Skin epidermis (tissue), 12 donors: ENCODE measurements at regions not wholly inside any gene's neighbourhood (a gene's known extent, or its start where the extent isn't known, plus 50 kb on each side); places are given as distances from the start of the nearest gene placed in this dataset.

Source experiments
- H3K27ac ChIP-seq, 21 experiments: fragments of 200-600 bp; sonication (generic) in 11 of 21; one replicate each; pipeline ENCODE4 v1.5.0; 2020; ENCODE audit warnings: mild to moderate bottlenecking in 3 of 21, inconsistent platforms in 2 of 21, moderate library complexity in 2 of 21
- H3K4me3 ChIP-seq, 7 experiments: fragments of 200-600 bp; sonication (generic) in 2 of 7; one replicate each; pipeline ENCODE4 v1.5.0; 2020; ENCODE audit warnings: inconsistent platforms in 2 of 7, mild to moderate bottlenecking in 2 of 7, moderate library complexity in 1 of 7

DNA sequence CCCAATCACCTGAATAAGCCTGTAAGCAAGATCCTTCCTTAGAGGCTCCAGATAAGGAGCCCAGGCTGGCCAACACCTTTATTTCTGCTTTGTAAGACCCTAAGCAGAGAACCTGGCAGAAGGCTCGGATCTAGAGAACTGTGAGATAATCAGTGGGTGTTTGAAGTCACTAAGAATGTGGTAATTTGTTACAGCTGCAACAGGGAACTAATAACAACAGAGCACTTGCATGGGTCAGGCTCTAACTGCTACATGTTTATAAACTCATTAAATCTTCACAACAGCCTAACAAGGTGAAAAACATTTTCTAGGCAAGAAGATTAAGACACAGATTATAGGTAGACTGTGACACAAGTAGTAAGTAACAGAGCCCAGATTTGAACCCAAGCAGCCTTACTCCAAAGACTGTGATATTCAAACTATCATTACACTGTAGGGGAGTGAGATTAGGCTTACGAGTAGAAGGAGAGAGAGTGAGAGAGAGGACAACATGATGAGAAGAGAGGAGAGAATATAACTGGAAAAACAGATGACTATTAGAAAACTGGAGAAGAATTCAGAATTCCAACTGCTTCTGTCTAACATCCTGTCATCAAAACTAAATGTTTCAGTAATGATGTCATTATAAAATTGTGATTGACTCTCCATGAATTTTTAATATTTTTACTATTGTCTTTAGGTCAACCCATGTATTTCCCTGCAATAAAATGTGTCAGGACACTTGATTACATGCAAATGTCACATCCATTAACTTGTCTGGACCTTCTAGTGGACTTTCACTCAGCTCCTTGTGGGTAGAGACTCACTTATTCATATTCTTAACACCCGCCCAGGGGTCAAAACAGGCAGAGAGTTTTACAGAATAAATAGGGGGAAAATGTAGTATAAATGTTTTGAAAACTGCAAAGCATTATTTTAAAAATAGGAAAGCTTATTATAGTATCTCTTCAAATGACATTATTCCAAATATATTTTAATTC lies 290.9 kb upstream of the RGMB start:
- H3K27ac ChIP-seq = peak overlapping the region in 1 of 21 experiments; percentile 26
- no peak overlapping the region for H3K4me3 ChIP-seq

GRCh38 chr5:98483301-98483685 lies 290.2 kb upstream of the RGMB start:
- no peak overlapping the region for H3K4me3 ChIP-seq
- H3K27ac ChIP-seq = no peak overlapping the region

DNA sequence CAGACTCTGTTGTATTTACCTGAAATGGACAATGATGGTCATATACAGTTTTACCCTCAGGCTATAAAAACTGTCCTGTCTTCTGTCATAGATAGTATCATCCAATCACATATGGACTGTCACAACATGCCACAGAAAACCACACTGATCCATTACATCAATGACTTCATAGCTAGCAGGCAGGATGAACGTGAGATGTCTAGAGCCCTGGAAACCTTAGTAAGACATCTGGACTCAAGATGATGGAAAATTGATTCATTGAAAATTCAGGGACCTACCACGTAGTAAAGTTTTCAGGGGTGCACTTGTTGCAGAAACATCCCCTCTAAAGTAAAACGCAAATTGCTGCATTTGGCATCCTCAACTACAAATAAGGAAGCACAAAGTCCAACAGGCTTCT lies 284.4 kb upstream of the RGMB start:
- H3K4me3 ChIP-seq = no peak overlapping the region
- no peak overlapping the region for H3K27ac ChIP-seq

GRCh38 chr5:98490348-98490747 lies 283.1 kb upstream of the RGMB start:
- no peak overlapping the region for H3K27ac ChIP-seq
- no peak overlapping the region for H3K4me3 ChIP-seq

DNA sequence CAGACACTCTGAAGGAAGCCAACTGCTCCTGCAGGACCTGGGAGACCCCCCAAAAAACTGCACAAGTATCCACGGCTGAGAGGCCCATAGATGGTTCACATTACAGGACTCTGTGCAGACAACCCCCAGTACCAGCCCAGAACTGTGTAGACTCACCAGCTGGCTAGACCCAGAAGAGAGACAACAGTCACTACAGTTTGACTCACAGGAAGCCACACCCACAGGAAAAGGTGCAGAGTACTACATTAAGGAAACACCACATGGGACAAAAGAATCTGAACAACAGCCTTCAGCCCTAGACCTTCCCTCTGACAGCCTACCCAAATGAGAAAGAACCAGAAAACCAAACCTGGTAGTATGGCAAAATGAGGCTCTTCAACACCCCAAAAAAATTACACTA lies 281.2 kb upstream of the RGMB start:
- H3K27ac ChIP-seq = no peak overlapping the region

DNA sequence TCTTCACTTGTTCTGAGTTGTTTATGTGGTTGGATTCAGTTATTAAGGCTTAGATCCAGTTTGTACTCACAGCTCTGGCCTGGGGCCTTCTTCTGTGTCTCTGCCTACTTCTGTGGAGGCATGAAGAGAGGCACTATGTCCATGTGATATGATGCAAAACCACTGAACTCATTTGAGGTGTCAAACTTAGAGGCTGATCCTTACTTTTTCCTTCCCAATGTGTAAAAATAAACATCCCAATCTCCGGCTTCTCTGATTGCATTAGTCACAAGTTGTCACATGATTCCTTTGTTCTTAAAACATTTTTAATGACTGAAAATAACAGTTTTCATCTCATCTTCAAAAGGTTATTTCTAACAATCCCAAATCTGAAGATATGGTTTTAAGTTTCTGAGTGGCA lies 276.0 kb upstream of the RGMB start:
- Histone ChIP-seq H3K27ac (no peak overlapping the region), H3K4me3 (no peak overlapping the region)

More for the DNA sequence above, 281.2 kb upstream of the RGMB start:
- no peak overlapping the region for H3K4me3 ChIP-seq

DNA sequence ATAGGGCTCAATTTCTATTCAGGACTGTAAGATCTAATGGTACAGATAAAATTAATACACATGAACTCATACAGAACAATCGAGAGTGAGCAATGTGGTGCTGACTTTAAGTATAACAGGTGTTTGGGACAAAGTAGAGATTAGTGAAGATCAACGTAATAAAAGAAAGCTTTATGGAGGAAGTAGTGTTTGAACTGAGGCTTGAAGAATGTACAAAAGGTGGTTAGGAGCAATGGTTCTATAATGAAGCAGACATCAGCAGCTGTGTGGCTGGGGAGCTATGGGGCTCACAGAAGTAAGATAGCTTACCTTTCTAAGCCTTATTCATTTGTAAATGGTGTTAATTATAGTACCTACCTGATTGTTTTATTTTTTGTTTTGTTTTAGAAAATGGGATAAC lies 275.4 kb upstream of the RGMB start:
- no peak overlapping the region for H3K4me3 ChIP-seq
- H3K27ac ChIP-seq = no peak overlapping the region

DNA sequence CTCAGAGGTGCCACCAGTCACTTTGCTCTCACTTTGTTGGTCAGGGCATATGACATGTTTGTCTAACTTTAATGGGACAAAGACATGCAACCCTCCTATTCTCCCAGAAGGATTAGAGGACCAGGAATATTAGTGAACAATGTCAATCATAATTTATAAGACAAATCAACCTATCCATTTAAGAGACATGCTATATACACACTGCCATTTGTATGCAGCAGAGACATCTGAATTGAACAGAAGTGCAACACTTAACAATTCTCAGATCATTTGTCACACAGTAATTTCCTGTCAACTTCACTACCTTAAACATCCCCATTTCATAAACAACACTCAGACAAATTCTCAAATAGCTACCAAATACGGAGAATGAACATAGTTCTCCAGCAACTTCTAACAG lies 273.6 kb upstream of the RGMB start:
- Histone ChIP-seq H3K4me3 (no peak overlapping the region), H3K27ac (no peak overlapping the region)

GRCh38 chr5:98500811-98501210 lies 272.7 kb upstream of the RGMB start:
- no peak overlapping the region for H3K27ac ChIP-seq
- no peak overlapping the region for H3K4me3 ChIP-seq

DNA sequence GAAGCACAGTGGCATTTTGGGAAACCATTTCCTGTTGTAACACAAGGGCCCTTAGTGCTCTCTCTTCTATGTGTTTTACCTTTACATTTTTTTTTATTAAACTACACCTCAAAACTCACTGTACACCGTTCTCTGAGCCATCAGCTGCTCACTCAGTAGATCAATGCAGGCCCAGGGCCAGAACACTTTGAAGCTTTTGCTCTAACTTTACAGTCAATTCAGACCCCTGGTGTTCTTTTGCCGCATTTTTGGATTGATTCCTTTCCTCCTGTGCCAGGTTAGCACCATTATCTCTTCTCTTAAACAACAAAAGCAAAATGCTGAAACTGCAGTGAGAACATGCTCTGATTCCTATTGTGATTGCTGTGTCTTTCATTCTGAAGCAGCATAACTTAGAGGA lies 269.8 kb upstream of the RGMB start:
- Histone ChIP-seq H3K27ac (no peak overlapping the region), H3K4me3 (no peak overlapping the region)

DNA sequence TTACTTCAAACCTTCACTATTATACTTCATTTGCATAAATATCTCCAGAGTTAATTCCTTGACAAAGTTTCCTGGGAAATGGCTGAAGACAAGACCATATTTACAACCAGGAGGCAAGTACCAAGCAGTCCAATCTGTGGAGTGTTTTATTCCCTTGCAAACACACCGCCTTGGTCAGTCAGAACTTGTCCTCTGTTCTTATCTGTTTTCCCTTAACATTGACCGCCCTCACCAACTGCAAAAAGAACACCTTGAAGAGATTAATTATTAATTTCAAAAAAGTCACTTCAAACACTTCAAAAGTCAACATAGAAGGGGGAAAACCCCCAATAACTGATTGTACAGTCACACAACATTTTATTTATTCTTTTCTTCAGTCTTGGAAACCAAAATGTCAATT lies 269.0 kb upstream of the RGMB start:
- H3K27ac ChIP-seq = no peak overlapping the region
- no peak overlapping the region for H3K4me3 ChIP-seq

GRCh38 chr5:98510143-98510985 lies 263.1 kb upstream of the RGMB start:
- Histone ChIP-seq H3K4me3 (no peak overlapping the region), H3K27ac (no peak overlapping the region)

GRCh38 chr5:98513380-98513779 lies 260.1 kb upstream of the RGMB start:
- Histone ChIP-seq H3K27ac (no peak overlapping the region), H3K4me3 (no peak overlapping the region)

DNA sequence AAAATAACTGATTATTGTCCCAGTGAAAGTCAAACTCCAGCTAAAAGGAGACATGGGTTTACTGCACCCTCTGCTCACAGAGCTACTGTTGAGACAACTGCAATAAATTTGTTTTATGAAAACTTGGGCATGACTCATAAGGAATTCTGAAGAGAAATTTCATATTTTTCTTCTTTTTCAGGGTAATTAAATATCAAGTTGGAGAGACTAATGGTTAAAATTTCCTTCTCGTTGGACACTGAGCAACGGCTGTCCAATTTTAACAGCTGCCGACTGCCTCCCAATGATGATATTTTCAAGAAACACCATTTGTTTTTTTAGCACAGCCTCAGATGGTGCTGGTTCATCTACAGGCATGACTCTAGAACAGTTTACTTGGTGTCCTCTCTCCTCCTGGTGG lies 259.2 kb upstream of the RGMB start:
- H3K27ac ChIP-seq = no peak overlapping the region

GRCh38 chr5:98516701-98517100 lies 256.8 kb upstream of the RGMB start:
- no peak overlapping the region for H3K4me3 ChIP-seq
- no peak overlapping the region for H3K27ac ChIP-seq

More for the DNA sequence above, 259.2 kb upstream of the RGMB start:
- H3K4me3 ChIP-seq = no peak overlapping the region

GRCh38 chr5:98517560-98518366 lies 255.7 kb upstream of the RGMB start:
- Histone ChIP-seq H3K4me3 (no peak overlapping the region), H3K27ac (no peak overlapping the region)

- no peak overlapping the region for H3K4me3 ChIP-seq
- H3K27ac ChIP-seq = no peak overlapping the region
Observed at GRCh38 chr5:98518754-98519153, 254.7 kb upstream of the RGMB start.

DNA sequence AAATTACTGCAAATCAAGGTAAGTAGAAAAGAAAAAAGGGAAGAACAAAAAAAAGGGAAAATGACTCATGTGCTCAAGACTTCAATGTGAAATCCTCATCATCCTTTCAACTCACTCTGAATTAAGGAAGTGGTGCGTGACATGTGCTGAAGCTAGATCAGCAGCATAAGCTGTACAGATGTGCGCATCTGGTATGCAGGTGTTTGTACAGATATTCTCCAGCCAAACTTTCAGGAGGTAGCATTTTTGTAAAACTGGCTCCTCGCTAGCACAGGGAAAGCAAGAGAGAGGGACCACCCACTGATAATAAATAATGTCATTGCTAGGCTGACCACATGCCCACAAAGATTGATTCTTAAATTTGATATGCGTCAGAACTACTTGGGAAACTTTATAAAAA lies 253.9 kb upstream of the RGMB start:
- no peak overlapping the region for H3K27ac ChIP-seq
- no peak overlapping the region for H3K4me3 ChIP-seq

GRCh38 chr5:98521821-98522220 lies 251.6 kb upstream of the RGMB start:
- no peak overlapping the region for H3K27ac ChIP-seq
- H3K4me3 ChIP-seq = no peak overlapping the region

- Histone ChIP-seq H3K4me3 (no peak overlapping the region), H3K27ac (no peak overlapping the region)
Observed at GRCh38 chr5:98524773-98525172, 248.7 kb upstream of the RGMB start.
